Heart left ventricle (tissue), 16 donors: ENCODE measurements at regions not wholly inside any gene's neighbourhood (a gene's known extent, or its start where the extent isn't known, plus 50 kb on each side); places are given as distances from the start of the nearest gene placed in this dataset.

ENCODE experiments used
- ATAC-seq, 4 donors: fragments of 200-7000 bp; cut with Tn5 transposase; one replicate each; pipeline ENCODE4 v1.9.1; 2020 to 2022; ENCODE audit warnings: moderate library complexity in 4 of 4, mild to moderate bottlenecking in 3 of 4, moderate number of reproducible peaks in 1 of 4
- DNase-seq, 5 donors: peaks; one replicate each; pipeline ENCODE4 v3.0.0-alpha.2; 2020
- H3K27ac ChIP-seq, 12 donors: fragments of 200-600 bp; sonication (generic) in 4 of 12; one replicate each; pipeline versions ENCODE4 v1.5.0 to v1.8.0; 2016 to 2022; ENCODE audit warnings: mild to moderate bottlenecking in 2 of 12
- H3K27me3 ChIP-seq, 9 donors: fragments of 200-600 bp; sonication (generic) in 2 of 9; one replicate each; pipeline versions ENCODE4 v1.5.1 to v1.8.0; 2016 to 2022; ENCODE audit warnings: mild to moderate bottlenecking in 3 of 9
- H3K36me3 ChIP-seq, 9 donors: fragments of 200-600 bp; sonication (generic) in 2 of 9; one replicate each; pipeline versions ENCODE4 v1.5.0 to v1.8.0; 2018 to 2022; ENCODE audit warnings: mild to moderate bottlenecking in 2 of 9
- H3K4me1 ChIP-seq, 12 donors: fragments of 200-600 bp; sonication (generic) in 4 of 12; one replicate each; pipeline versions ENCODE4 v1.5.0 to v1.8.0; 2016 to 2022; ENCODE audit warnings: mild to moderate bottlenecking in 3 of 12
- H3K4me3 ChIP-seq, 12 donors: fragments of 200-600 bp; sonication (generic) in 4 of 12; one replicate each; pipeline versions ENCODE4 v1.5.0 to v1.8.0; 2017 to 2022; ENCODE audit warnings: mild to moderate bottlenecking in 9 of 12, moderate library complexity in 4 of 12
- H3K9me3 ChIP-seq, 12 donors: fragments of 200-600 bp; sonication (generic) in 4 of 12; one replicate each; pipeline versions ENCODE4 v1.5.0 to v1.8.0; 2016 to 2022; ENCODE audit warnings: mild to moderate bottlenecking in 1 of 12
- POLR2A ChIP-seq, 2 donors: fragments of 450-650 bp; IDR thresholded peaks; one replicate each; pipeline ENCODE4 v1.6.1; 2017; ENCODE audit warnings: antibody characterized with exemption in 2 of 2, mild to moderate bottlenecking in 2 of 2, moderate library complexity in 2 of 2
- WGBS, 4 donors: extraction: QIAGEN DNeasy Blood & Tissue Kit in 2 of 4; methylation state at CpG; one replicate each; pipeline versions ENCODE4 v1.1.5 to v1.1.7; 2013 to 2018; 5-methylcytosine and 5-hydroxymethylcytosine counted together
- intact Hi-C, 10 donors: fragments of 100-400 bp; cut with DNase I; formaldehyde crosslinking; loops; one replicate each; pipeline versions ENCODE4 v1.11.1 to v1.14.2; 2022
- TF ChIP-seq, protein P1 (sequence below), 12 donors: fragments of 200-600 bp; sonication (generic) in 4 of 12; IDR thresholded peaks; one replicate each; pipeline versions ENCODE4 v1.5.0 to v1.8.0; 2018 to 2022; ENCODE audit warnings: antibody characterized with exemption in 12 of 12, mild to moderate bottlenecking in 5 of 12
- donor health status: ischemic (EF 13 %, LVEDD 7.1; RV severe dilation, severe dysfunction).
- donor health status: healthy with polysubstance abuse.
- donor health status: DM: no; HTN: yes; CAD: no.
- donor health status: DM: no; HTN: no; CAD: no.
- donor health status: ischemic (EF 25% LVEDD 6.9; RV normal size, moderate dysfunction).
- donor health status: ischemic (EF 25% LVEDD 5.7; RV mildly dilated, moderate dysfunction).
- donor health status: healthy.
- donor health status: DM: yes; HTN: yes; CAD: no.
- donor health status: ischemic (EF 35%, LVEDD 5.7; RV mildly dilated, moderate dysfunction).
- donor health status: nonischemic (EF 11% LVEDD 7.7; RV severe dilation, severe dysfunction).
- donor health status: DM: yes; HTN: yes; CAD: no.
- donor health status: PGD.
- donor health status: ischemic (EF 29% LVEDD 5.4; RV normal size, mild dysfunction).
- donor health status: nonischemic (EF 23%, LVEDD 6.1; RV moderate dilation, normal function).

DNA sequence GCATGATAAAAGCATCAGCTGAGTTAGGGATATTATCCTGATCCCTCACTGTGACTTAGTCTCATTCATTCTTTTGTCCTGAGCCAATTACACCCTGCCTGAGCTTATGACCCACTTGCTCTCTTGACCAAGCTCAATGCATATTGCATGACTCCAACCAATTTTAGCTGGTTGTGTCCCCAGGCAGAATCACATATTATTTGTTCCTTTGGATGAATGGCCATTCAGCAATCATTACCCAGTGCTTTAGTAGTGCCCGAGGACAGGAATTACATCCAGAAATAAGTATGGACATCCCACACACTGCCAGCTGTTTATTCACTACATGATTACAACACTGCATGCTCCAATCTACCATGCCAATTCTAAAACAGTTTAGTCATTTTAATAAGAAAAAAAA, 322.5 kb downstream of the ZBBX start:
- Histone ChIP-seq H3K27me3 (no peaks in the 10 kb centered on the region), H3K9me3 (peaks cover 0 to 13% (median 0%) of the 10 kb centered on the region in 12 donors), H3K27ac (no peak overlapping the region), H3K4me1 (no peaks in the 10 kb centered on the region), H3K36me3 (no peaks in the 10 kb centered on the region), H3K4me3 (no peak overlapping the region)
- TF ChIP-seq, protein P1, sequence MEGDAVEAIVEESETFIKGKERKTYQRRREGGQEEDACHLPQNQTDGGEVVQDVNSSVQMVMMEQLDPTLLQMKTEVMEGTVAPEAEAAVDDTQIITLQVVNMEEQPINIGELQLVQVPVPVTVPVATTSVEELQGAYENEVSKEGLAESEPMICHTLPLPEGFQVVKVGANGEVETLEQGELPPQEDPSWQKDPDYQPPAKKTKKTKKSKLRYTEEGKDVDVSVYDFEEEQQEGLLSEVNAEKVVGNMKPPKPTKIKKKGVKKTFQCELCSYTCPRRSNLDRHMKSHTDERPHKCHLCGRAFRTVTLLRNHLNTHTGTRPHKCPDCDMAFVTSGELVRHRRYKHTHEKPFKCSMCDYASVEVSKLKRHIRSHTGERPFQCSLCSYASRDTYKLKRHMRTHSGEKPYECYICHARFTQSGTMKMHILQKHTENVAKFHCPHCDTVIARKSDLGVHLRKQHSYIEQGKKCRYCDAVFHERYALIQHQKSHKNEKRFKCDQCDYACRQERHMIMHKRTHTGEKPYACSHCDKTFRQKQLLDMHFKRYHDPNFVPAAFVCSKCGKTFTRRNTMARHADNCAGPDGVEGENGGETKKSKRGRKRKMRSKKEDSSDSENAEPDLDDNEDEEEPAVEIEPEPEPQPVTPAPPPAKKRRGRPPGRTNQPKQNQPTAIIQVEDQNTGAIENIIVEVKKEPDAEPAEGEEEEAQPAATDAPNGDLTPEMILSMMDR (IDR thresholded peaks at IDR 0.05) = no peak
- 59 to 73% (median 62%) methylated on average over 1 of the region's 1 CpG for WGBS, 4 donors
- DNase-seq = no peak
- ATAC-seq = no peak
- intact Hi-C loops = no loop called here

DNA sequence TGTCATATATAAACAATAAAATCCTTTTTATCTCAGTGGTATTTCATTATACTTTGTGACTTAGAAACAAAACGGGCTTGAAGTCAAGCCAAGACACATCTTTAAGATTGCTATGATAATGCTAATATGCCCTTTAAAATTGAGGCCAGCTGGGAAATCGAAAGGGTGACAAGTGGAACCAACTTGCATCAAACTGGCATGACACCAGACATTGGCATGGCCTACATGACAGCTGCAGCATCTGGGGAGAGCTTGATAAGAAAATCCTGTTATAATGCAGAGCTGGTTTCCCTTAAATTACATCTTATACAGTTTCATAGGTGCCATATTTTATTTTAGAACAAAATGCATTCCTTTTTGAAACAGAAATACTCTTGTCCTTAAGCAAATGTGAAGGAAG, 325.2 kb downstream of the ZBBX start:
- Histone ChIP-seq H3K27me3 (no peaks in the 10 kb centered on the region), H3K9me3 (peaks cover 0 to 13% (median 0%) of the 10 kb centered on the region in 12 donors), H3K4me1 (no peaks in the 10 kb centered on the region), H3K36me3 (no peaks in the 10 kb centered on the region), H3K27ac (no peak overlapping the region), H3K4me3 (no peak overlapping the region)
- TF ChIP-seq, protein P1 (IDR thresholded peaks at IDR 0.05) = no peak
- TF ChIP-seq POLR2A (IDR thresholded peaks at IDR 0.05) = no peak
- intact Hi-C loops = no loop called here
- ATAC-seq (no peak), DNase-seq (no peak)
- 35 to 53% (median 46%) methylated on average over 2 of the region's 2 CpGs for WGBS, 4 donors

DNA sequence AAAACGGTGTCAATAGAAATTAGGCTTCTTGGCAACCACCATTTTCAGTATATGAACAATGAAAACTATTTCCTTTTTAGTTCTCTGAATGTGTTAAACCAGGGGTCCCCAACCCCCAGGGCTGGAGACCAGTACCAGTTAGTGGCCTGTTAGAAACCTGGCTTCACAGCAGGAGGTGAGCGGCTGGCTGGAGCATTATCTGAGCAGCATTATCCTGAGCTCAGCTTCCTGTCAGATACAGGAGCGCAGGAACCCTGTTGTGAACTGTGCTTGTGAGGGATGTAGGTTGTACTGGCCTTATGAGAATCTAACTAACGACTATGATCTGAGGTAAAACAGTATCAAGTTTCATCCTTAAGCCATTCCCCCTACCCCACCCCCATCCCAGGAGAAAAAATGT, 328.7 kb downstream of the ZBBX start:
- TF ChIP-seq POLR2A (IDR thresholded peaks at IDR 0.05) = no peak
- TF ChIP-seq, protein P1 (IDR thresholded peaks at IDR 0.05) = no peak
- Histone ChIP-seq H3K4me3 (no peak overlapping the region), H3K4me1 (no peaks in the 10 kb centered on the region), H3K36me3 (no peaks in the 10 kb centered on the region), H3K27me3 (no peaks in the 10 kb centered on the region), H3K9me3 (peaks cover 0 to 7% (median 0%) of the 10 kb centered on the region in 12 donors), H3K27ac (no peak overlapping the region)
- intact Hi-C loops = no loop called here
- no peak for DNase-seq
- ATAC-seq = no peak
- WGBS, 4 donors = 47 to 59% (median 55%) methylated on average over 3 to 4 of the region's 4 CpGs

DNA sequence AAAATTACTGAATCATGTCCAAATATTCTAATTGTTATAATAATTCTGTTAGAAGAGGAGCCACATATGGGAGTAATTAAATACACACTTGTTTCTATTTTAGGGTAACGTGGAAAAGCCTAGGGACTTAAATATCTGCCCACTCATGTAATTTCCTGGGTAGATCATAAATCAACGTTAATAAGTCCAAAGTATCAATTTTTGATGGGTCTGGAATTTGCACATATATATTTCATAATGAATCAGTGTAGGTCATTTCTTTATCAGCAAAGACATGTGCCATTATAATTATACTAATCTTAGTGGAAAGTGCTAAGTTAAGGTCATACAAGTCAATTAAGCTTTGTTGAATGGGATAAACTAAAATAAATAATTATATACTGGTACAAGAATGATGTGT, 346.2 kb downstream of the ZBBX start:
- no peak for TF ChIP-seq POLR2A (IDR thresholded peaks at IDR 0.05)
- TF ChIP-seq, protein P1 (IDR thresholded peaks at IDR 0.05) = no peak
- 49 to 57% (median 50%) methylated on average over 2 of the region's 2 CpGs for WGBS, 4 donors
- Histone ChIP-seq H3K9me3 (no peaks in the 10 kb centered on the region), H3K27me3 (peaks cover 0 to 4% (median 0%) of the 10 kb centered on the region in 9 donors), H3K36me3 (no peaks in the 10 kb centered on the region), H3K27ac (no peak overlapping the region), H3K4me1 (no peaks in the 10 kb centered on the region), H3K4me3 (no peak overlapping the region)
- ATAC-seq = no peak
- intact Hi-C loops = no loop called here
- no peak for DNase-seq
